SU-DHL-6 (cell line): ENCODE measurements at regions not wholly inside any gene's neighbourhood (a gene's known extent, or its start where the extent isn't known, plus 50 kb on each side); places are given as distances from the start of the nearest gene placed in this dataset.

ENCODE experiments used
- EZH2phosphoT487 ChIP-seq: fragments of 200-600 bp; sonication (generic), shearing (Covaris generic); conservative IDR thresholded peaks from 2 replicates; pipeline ENCODE4 v1.6.1; 2018; ENCODE audit warnings: mild to moderate bottlenecking, antibody characterized with exemption, low read length, moderate library complexity, mixed read lengths
- TF ChIP-seq, protein P1 (sequence below): fragments of 200-600 bp; sonication (generic); IDR thresholded peaks from one replicate; pipeline ENCODE4 v1.5.1; 2017; ENCODE audit warnings: antibody characterized with exemption, mild to moderate bottlenecking, low read length, moderate library complexity; ENCODE audit not compliant: insufficient read depth, poor library complexity, severe bottlenecking

DNA sequence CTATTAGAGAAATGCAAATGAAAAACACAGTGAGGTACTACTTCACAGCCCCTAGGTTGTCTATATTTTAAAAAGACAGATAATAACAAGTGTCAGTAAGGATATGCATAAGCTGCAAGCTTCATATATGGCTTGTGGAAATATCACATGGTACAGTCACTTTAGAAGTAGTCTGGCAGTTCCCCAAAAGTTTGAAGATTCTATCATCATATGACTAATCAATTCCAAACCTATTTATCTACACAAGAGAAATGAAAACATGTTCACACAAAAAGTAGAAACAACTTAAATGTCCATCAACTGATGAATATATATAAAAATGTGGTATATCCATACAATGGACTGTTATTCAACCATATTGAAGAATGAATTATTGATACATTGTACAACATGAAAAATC lies 185.8 kb upstream of the STK26 start:
- TF ChIP-seq, protein P1, sequence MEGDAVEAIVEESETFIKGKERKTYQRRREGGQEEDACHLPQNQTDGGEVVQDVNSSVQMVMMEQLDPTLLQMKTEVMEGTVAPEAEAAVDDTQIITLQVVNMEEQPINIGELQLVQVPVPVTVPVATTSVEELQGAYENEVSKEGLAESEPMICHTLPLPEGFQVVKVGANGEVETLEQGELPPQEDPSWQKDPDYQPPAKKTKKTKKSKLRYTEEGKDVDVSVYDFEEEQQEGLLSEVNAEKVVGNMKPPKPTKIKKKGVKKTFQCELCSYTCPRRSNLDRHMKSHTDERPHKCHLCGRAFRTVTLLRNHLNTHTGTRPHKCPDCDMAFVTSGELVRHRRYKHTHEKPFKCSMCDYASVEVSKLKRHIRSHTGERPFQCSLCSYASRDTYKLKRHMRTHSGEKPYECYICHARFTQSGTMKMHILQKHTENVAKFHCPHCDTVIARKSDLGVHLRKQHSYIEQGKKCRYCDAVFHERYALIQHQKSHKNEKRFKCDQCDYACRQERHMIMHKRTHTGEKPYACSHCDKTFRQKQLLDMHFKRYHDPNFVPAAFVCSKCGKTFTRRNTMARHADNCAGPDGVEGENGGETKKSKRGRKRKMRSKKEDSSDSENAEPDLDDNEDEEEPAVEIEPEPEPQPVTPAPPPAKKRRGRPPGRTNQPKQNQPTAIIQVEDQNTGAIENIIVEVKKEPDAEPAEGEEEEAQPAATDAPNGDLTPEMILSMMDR = no peak
- TF ChIP-seq EZH2phosphoT487 = no peak
